ENCODE measurements at regions not wholly inside any gene's neighbourhood (a gene's known extent, or its start where the extent isn't known, plus 50 kb on each side); places are given as distances from the start of the nearest gene placed in this dataset.
"Not testable (repeated sequence)": the region's sequence is repeated elsewhere in the genome, so short reads cannot be mapped to it uniquely, and the experiment has no call there.

GRCh38 chr5:104344809-104345208 lies 782.2 kb upstream of the NUDT12 start:
- Mint-ChIP-seq H3K36me3 (no peaks in the 10 kb centered on the region), H3K4me3 (no peak overlapping the region), H3K27me3 (no peaks in the 10 kb centered on the region), H3K27ac (no peak overlapping the region), H3K9me3 (peaks cover 4% of the 10 kb centered on the region), H3K4me1 (no peaks in the 10 kb centered on the region)

GRCh38 chr5:104327801-104328200 lies 765.2 kb upstream of the NUDT12 start:
- no peak overlapping the region for H3K4me3 Mint-ChIP-seq
- H3K27me3 Mint-ChIP-seq, result no peaks in the 10 kb centered on the region
- no peaks in the 10 kb centered on the region for H3K36me3 Mint-ChIP-seq
- H3K4me1 Mint-ChIP-seq, result no peaks in the 10 kb centered on the region
- peaks cover 5% of the 10 kb centered on the region for H3K9me3 Mint-ChIP-seq
- no peak overlapping the region for H3K27ac Mint-ChIP-seq

- Mint-ChIP-seq H3K36me3 (no peaks in the 10 kb centered on the region), H3K4me3 (no peak overlapping the region), H3K4me1 (no peaks in the 10 kb centered on the region), H3K27me3 (no peaks in the 10 kb centered on the region), H3K27ac (no peak overlapping the region), H3K9me3 (peaks cover 5% of the 10 kb centered on the region)
Observed at GRCh38 chr5:104326966-104327365, 764.4 kb upstream of the NUDT12 start.

- Mint-ChIP-seq H3K27ac (no peak overlapping the region), H3K27me3 (no peaks in the 10 kb centered on the region), H3K4me1 (no peaks in the 10 kb centered on the region), H3K9me3 (no peaks in the 10 kb centered on the region), H3K4me3 (no peak overlapping the region), H3K36me3 (no peaks in the 10 kb centered on the region)
Observed at GRCh38 chr5:104325356-104325755, 762.8 kb upstream of the NUDT12 start.

- not testable (repeated sequence) for H3K4me3 Mint-ChIP-seq, H3K27me3 Mint-ChIP-seq, H3K9me3 Mint-ChIP-seq, H3K27ac Mint-ChIP-seq, H3K36me3 Mint-ChIP-seq, H3K4me1 Mint-ChIP-seq
Observed at GRCh38 chr5:104316676-104317075, 754.1 kb upstream of the NUDT12 start.

GRCh38 chr5:104312481-104312880 lies 749.9 kb upstream of the NUDT12 start:
- no peaks in the 10 kb centered on the region for H3K36me3 Mint-ChIP-seq
- H3K9me3 Mint-ChIP-seq, result no peaks in the 10 kb centered on the region
- no peak overlapping the region for H3K4me3 Mint-ChIP-seq
- no peaks in the 10 kb centered on the region for H3K27me3 Mint-ChIP-seq
- H3K27ac Mint-ChIP-seq, result no peak overlapping the region
- no peaks in the 10 kb centered on the region for H3K4me1 Mint-ChIP-seq

- Mint-ChIP-seq H3K27me3 (no peaks in the 10 kb centered on the region), H3K9me3 (no peaks in the 10 kb centered on the region), H3K27ac (no peak overlapping the region), H3K4me3 (no peak overlapping the region), H3K4me1 (no peaks in the 10 kb centered on the region), H3K36me3 (no peaks in the 10 kb centered on the region)
Observed at GRCh38 chr5:104305602-104306001, 743.0 kb upstream of the NUDT12 start.

GRCh38 chr5:104299998-104300706 lies 737.6 kb upstream of the NUDT12 start:
- H3K27ac Mint-ChIP-seq, result no peak overlapping the region
- no peaks in the 10 kb centered on the region for H3K27me3 Mint-ChIP-seq
- H3K4me1 Mint-ChIP-seq, result no peaks in the 10 kb centered on the region
- no peaks in the 10 kb centered on the region for H3K36me3 Mint-ChIP-seq
- H3K9me3 Mint-ChIP-seq, result peaks cover 13% of the 10 kb centered on the region
- H3K4me3 Mint-ChIP-seq, result no peak overlapping the region

GRCh38 chr5:104298518-104298917 lies 735.9 kb upstream of the NUDT12 start:
- H3K4me1 Mint-ChIP-seq, result no peaks in the 10 kb centered on the region

GRCh38 chr5:104297076-104297475 lies 734.5 kb upstream of the NUDT12 start:
- Mint-ChIP-seq H3K4me1 (no peaks in the 10 kb centered on the region), H3K9me3 (peaks cover 19% of the 10 kb centered on the region), H3K27ac (no peak overlapping the region), H3K27me3 (no peaks in the 10 kb centered on the region), H3K36me3 (no peaks in the 10 kb centered on the region), H3K4me3 (no peak overlapping the region)

More at GRCh38 chr5:104298518-104298917, 735.9 kb upstream of the NUDT12 start:
- Mint-ChIP-seq H3K27ac (no peak overlapping the region), H3K27me3 (no peaks in the 10 kb centered on the region), H3K9me3 (peaks cover 19% of the 10 kb centered on the region), H3K36me3 (no peaks in the 10 kb centered on the region), H3K4me3 (no peak overlapping the region)

- no peak overlapping the region for H3K27ac Mint-ChIP-seq
- no peaks in the 10 kb centered on the region for H3K27me3 Mint-ChIP-seq
- no peaks in the 10 kb centered on the region for H3K4me1 Mint-ChIP-seq
- H3K9me3 Mint-ChIP-seq, result peaks cover 23% of the 10 kb centered on the region
- no peak overlapping the region for H3K4me3 Mint-ChIP-seq
- no peaks in the 10 kb centered on the region for H3K36me3 Mint-ChIP-seq
Observed at GRCh38 chr5:104295991-104296390, 733.4 kb upstream of the NUDT12 start.

GRCh38 chr5:104283136-104283535 lies 720.5 kb upstream of the NUDT12 start:
- Mint-ChIP-seq H3K9me3 (peaks cover 11% of the 10 kb centered on the region), H3K27me3 (no peaks in the 10 kb centered on the region), H3K27ac (no peak overlapping the region), H3K4me1 (no peaks in the 10 kb centered on the region), H3K36me3 (no peaks in the 10 kb centered on the region), H3K4me3 (no peak overlapping the region)

GRCh38 chr5:104273725-104274124 lies 711.1 kb upstream of the NUDT12 start:
- H3K9me3 Mint-ChIP-seq, result peaks cover 5% of the 10 kb centered on the region
- H3K27me3 Mint-ChIP-seq, result no peaks in the 10 kb centered on the region
- no peaks in the 10 kb centered on the region for H3K36me3 Mint-ChIP-seq
- H3K4me3 Mint-ChIP-seq, result no peak overlapping the region
- H3K4me1 Mint-ChIP-seq, result no peaks in the 10 kb centered on the region
- H3K27ac Mint-ChIP-seq, result no peak overlapping the region

GRCh38 chr5:104267320-104268015 lies 704.9 kb upstream of the NUDT12 start:
- H3K4me3 Mint-ChIP-seq, result no peak overlapping the region
- no peak overlapping the region for H3K27ac Mint-ChIP-seq
- peaks cover 5% of the 10 kb centered on the region for H3K9me3 Mint-ChIP-seq
- H3K27me3 Mint-ChIP-seq, result no peaks in the 10 kb centered on the region
- no peaks in the 10 kb centered on the region for H3K4me1 Mint-ChIP-seq
- H3K36me3 Mint-ChIP-seq, result no peaks in the 10 kb centered on the region

- Mint-ChIP-seq H3K27me3 (no peaks in the 10 kb centered on the region), H3K4me1 (no peaks in the 10 kb centered on the region), H3K9me3 (peaks cover 5% of the 10 kb centered on the region), H3K4me3 (no peak overlapping the region), H3K27ac (no peak overlapping the region), H3K36me3 (no peaks in the 10 kb centered on the region)
Observed at GRCh38 chr5:104266161-104266560, 703.6 kb upstream of the NUDT12 start.

GRCh38 chr5:104265531-104266140 lies 703.0 kb upstream of the NUDT12 start:
- Mint-ChIP-seq H3K4me3 (no peak overlapping the region), H3K27ac (no peak overlapping the region), H3K9me3 (peaks cover 3% of the 10 kb centered on the region), H3K4me1 (no peaks in the 10 kb centered on the region), H3K36me3 (no peaks in the 10 kb centered on the region), H3K27me3 (no peaks in the 10 kb centered on the region)

All from activated naive CD4-positive, alpha-beta T cell treated with anti-CD3 and anti-CD28 coated beads, Interleukin-2, amount 50 U/mL, for 24 hours (primary cell).